ENCODE measurements at regions not wholly inside any gene's neighbourhood (a gene's known extent, or its start where the extent isn't known, plus 50 kb on each side); places are given as distances from the start of the nearest gene placed in this dataset.

DNA sequence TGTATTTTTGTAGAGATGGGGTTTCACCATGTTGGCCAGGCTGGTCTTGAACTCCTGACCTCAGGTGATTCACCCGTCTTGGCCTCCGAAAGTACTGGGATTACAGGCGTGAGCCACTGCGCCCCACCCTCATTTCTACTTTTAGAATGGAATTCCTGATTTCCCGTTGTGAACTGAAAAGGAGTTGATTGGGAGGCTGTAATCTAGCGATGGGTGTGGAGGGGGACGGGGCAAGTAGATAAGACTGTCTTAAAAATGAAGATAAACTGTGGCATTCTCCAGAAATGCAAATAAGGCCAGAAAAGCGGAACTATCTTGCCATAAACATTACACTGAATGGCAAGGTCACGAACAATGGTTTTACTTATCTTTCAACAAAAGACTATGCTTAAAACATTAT is 135.4 kb downstream of the TRIB2 start (continued):
- TF ChIP-seq RCOR1 (IDR thresholded peaks at IDR 0.05; ENCODE audit: borderline replicate concordance in 1 of 2, low read depth in 2 of 2, low read length in 2 of 2), result peak in 1 of 2 experiments; percentile 80; a peak in 3 of 4 replicates
- 0 out of 2 replicates have a peak, but pooled peaks have one; percentile 56 for TF ChIP-seq HDAC2 (IDR thresholded peaks at IDR 0.05)
- TF ChIP-seq KLF16 (IDR thresholded peaks at IDR 0.05), result peak; percentile 85
- peak; percentile 91 for TF ChIP-seq TEAD4 (IDR thresholded peaks at IDR 0.05; ENCODE audit: low read length)
- TF ChIP-seq TEAD4 (CRISPR knock-in tag; IDR thresholded peaks at IDR 0.05; ENCODE audit: borderline replicate concordance), result no peak
- peak; percentile 43 for TF ChIP-seq NFIC (IDR thresholded peaks at IDR 0.05)
- peak; percentile 63; the same call in 1 of the 2 replicates for TF ChIP-seq MTA2 (IDR thresholded peaks at IDR 0.05; ENCODE audit: low read depth)
- TF ChIP-seq NR0B1 (IDR thresholded peaks at IDR 0.05; ENCODE audit: partially characterized antibody), result no peak
- TF ChIP-seq ZEB2 (IDR thresholded peaks at IDR 0.05), result 0 out of 2 replicates have a peak, but pooled peaks have one; percentile 50
- 0 out of 2 replicates have a peak, but pooled peaks have one; percentile 34 for TF ChIP-seq CHAMP1 (IDR thresholded peaks at IDR 0.05)
- TF ChIP-seq MTA1 (IDR thresholded peaks at IDR 0.05; ENCODE audit: borderline replicate concordance), result peak; percentile 49; the same call in 1 of the 2 replicates
- TF ChIP-seq FOXP4 (CRISPR knock-in tag; IDR thresholded peaks at IDR 0.05; ENCODE audit: borderline replicate concordance), result no peak
- TF ChIP-seq TARDBP (IDR thresholded peaks at IDR 0.05), result 0 out of 2 replicates have a peak, but pooled peaks have one; percentile 23
- peak; percentile 79 for TF ChIP-seq ADNP (tag; IDR thresholded peaks at IDR 0.05)
- TF ChIP-seq TBL1XR1 (IDR thresholded peaks at IDR 0.05; ENCODE audit: low read length in 2 of 2), result peak in 1 of 2 experiments; percentile 42; a peak in 1 of 4 replicates
- peak; percentile 40; the same call in 1 of the 2 replicates for TF ChIP-seq STAT5A (IDR thresholded peaks at IDR 0.05; ENCODE audit: borderline replicate concordance, low read length)
- no peak for TF ChIP-seq FOXK1 (CRISPR knock-in tag; IDR thresholded peaks at IDR 0.05; ENCODE audit: borderline replicate concordance)
- TF ChIP-seq, protein P1, sequence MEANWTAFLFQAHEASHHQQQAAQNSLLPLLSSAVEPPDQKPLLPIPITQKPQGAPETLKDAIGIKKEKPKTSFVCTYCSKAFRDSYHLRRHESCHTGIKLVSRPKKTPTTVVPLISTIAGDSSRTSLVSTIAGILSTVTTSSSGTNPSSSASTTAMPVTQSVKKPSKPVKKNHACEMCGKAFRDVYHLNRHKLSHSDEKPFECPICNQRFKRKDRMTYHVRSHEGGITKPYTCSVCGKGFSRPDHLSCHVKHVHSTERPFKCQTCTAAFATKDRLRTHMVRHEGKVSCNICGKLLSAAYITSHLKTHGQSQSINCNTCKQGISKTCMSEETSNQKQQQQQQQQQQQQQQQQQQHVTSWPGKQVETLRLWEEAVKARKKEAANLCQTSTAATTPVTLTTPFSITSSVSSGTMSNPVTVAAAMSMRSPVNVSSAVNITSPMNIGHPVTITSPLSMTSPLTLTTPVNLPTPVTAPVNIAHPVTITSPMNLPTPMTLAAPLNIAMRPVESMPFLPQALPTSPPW (CRISPR knock-in tag; IDR thresholded peaks at IDR 0.05), result peak; percentile 65
- TF ChIP-seq E2F8 (IDR thresholded peaks at IDR 0.05; ENCODE audit: low read depth, partially characterized antibody), result no peak
